ENCODE measurements at regions not wholly inside any gene's neighbourhood (a gene's known extent, or its start where the extent isn't known, plus 50 kb on each side); places are given as distances from the start of the nearest gene placed in this dataset.

DNA sequence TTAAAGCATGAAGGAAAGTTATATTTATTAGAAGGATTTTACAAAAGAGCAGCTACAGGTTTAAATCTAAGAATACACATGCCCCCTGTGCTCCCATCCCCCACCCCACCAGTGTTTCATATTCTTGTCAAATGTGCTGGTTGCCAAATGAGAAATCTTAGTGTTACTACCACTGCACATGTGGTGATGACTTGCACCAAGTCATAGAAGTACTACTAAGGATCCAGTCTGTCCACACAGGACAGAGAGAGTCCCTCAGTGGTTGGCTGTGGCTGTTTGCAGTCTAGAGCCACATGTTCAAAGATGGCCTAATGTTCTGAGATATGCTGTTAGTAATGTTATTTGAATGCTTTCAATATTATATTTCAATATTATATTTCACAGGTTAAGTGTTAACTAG is 268.8 kb downstream of the ADAMTS20 start:
- no peak overlapping the region for H3K4me3 ChIP-seq (ENCODE audit: low read depth, low read length)
- no peak for DNase-seq (ENCODE audit: low read depth)
- TF ChIP-seq POLR2A (IDR thresholded peaks at IDR 0.05; ENCODE audit: extremely low read depth, insufficient read length) (no peak), MYC (IDR thresholded peaks at IDR 0.05; ENCODE audit: low read depth, low read length) (no peak)
- TF ChIP-seq, protein P1, sequence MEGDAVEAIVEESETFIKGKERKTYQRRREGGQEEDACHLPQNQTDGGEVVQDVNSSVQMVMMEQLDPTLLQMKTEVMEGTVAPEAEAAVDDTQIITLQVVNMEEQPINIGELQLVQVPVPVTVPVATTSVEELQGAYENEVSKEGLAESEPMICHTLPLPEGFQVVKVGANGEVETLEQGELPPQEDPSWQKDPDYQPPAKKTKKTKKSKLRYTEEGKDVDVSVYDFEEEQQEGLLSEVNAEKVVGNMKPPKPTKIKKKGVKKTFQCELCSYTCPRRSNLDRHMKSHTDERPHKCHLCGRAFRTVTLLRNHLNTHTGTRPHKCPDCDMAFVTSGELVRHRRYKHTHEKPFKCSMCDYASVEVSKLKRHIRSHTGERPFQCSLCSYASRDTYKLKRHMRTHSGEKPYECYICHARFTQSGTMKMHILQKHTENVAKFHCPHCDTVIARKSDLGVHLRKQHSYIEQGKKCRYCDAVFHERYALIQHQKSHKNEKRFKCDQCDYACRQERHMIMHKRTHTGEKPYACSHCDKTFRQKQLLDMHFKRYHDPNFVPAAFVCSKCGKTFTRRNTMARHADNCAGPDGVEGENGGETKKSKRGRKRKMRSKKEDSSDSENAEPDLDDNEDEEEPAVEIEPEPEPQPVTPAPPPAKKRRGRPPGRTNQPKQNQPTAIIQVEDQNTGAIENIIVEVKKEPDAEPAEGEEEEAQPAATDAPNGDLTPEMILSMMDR (IDR thresholded peaks at IDR 0.05; ENCODE audit: low read depth, low read length): no peak
- TF ChIP-seq, protein P2, sequence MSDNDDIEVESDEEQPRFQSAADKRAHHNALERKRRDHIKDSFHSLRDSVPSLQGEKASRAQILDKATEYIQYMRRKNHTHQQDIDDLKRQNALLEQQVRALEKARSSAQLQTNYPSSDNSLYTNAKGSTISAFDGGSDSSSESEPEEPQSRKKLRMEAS (IDR thresholded peaks at IDR 0.05; ENCODE audit: low read depth, low read length): no peak

DNA sequence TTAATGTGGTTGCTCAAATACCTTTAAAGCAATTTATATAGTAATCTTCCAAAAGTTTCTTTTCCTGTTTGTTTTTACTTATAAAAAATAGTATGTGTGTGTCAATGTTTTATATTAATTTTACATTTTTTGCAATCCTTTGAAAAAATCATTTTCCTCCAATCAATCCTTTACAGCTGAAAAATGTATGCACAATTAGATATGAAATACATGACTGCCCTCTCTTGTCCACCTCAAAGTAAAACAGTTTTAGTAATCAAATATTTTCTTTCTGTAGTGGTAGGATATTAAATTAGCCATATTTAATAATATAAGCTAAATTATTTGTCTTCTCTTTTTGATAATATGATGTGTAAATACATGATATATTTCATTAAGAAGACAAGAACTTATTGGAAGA is 269.9 kb downstream of the ADAMTS20 start:
- peak; percentile 23 for DNase-seq (ENCODE audit: low read depth)
- no peak overlapping the region for H3K4me3 ChIP-seq (ENCODE audit: low read depth, low read length)
- TF ChIP-seq, protein P1 (IDR thresholded peaks at IDR 0.05; ENCODE audit: low read depth, low read length): no peak
- no peak for TF ChIP-seq MYC (IDR thresholded peaks at IDR 0.05; ENCODE audit: low read depth, low read length)
- TF ChIP-seq POLR2A (IDR thresholded peaks at IDR 0.05; ENCODE audit: extremely low read depth, insufficient read length): no peak
- TF ChIP-seq, protein P2 (IDR thresholded peaks at IDR 0.05; ENCODE audit: low read depth, low read length): no peak

- DNase-seq (ENCODE audit: low read depth): no peak
- TF ChIP-seq, protein P1 (IDR thresholded peaks at IDR 0.05; ENCODE audit: low read depth, low read length): no peak
- TF ChIP-seq MYC (IDR thresholded peaks at IDR 0.05; ENCODE audit: low read depth, low read length): no peak
- TF ChIP-seq, protein P2 (IDR thresholded peaks at IDR 0.05; ENCODE audit: low read depth, low read length): no peak
- TF ChIP-seq POLR2A (IDR thresholded peaks at IDR 0.05; ENCODE audit: extremely low read depth, insufficient read length): no peak
- no peak overlapping the region for H3K4me3 ChIP-seq (ENCODE audit: low read depth, low read length)
Observed at GRCh38 chr12:43281563-43281962, 270.4 kb downstream of the ADAMTS20 start.

- no peak overlapping the region for H3K4me3 ChIP-seq (ENCODE audit: low read depth, low read length)
- TF ChIP-seq, protein P1 (IDR thresholded peaks at IDR 0.05; ENCODE audit: low read depth, low read length): no peak
- no peak for TF ChIP-seq POLR2A (IDR thresholded peaks at IDR 0.05; ENCODE audit: extremely low read depth, insufficient read length)
- no peak for TF ChIP-seq MYC (IDR thresholded peaks at IDR 0.05; ENCODE audit: low read depth, low read length)
- TF ChIP-seq, protein P2 (IDR thresholded peaks at IDR 0.05; ENCODE audit: low read depth, low read length): no peak
- no peak for DNase-seq (ENCODE audit: low read depth)
Observed at GRCh38 chr12:43278541-43278832, 273.5 kb downstream of the ADAMTS20 start.

DNA sequence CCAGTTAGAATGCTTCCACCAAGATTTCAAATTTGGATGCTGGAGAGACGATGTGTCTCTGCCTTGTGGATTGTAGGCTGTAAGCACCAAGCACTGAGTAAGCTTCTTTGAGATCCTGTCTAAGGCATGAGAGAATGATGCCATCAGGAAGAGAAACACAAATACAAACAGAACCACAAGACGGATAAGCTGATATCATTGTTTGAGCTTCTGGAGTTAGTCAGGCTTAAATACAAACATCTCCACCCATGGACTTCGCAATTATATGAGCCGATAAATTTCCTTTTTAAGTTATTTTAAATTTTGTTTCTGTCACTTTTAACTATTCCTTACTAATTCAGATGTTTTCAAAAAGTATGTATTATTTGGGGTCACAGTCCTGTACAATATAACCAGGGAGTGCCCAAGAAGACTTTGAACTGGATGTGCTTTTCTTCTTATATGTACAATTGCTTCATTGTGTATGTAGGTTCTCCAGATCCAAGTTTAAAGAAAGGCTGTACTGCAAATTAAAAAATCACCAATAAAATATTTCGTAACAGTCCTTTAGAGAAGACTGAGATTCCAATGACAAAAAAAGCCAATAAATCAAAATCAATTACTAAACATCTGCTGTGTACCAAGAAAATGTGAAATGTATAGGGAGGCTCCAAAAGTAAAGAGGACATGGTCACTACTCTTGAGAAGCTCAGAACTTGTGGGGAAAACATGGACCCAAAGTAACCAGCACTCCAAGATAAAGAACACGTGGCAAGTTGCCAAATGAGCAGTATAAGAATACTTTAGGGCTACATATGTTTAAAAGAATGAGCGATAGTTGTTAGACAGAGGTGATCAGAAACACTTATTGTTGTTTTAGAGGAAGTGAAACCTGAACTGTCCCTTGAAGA is 274.1 kb downstream of the ADAMTS20 start:
- no peak overlapping the region for H3K4me3 ChIP-seq (ENCODE audit: low read depth, low read length)
- TF ChIP-seq, protein P1 (IDR thresholded peaks at IDR 0.05; ENCODE audit: low read depth, low read length): no peak
- TF ChIP-seq MYC (IDR thresholded peaks at IDR 0.05; ENCODE audit: low read depth, low read length) (no peak), POLR2A (IDR thresholded peaks at IDR 0.05; ENCODE audit: extremely low read depth, insufficient read length) (no peak)
- TF ChIP-seq, protein P2 (IDR thresholded peaks at IDR 0.05; ENCODE audit: low read depth, low read length): no peak
- peak; percentile 6 for DNase-seq (ENCODE audit: low read depth)
